SK-N-MC (cell line): ENCODE measurements at regions not wholly inside any gene's neighbourhood (a gene's known extent, or its start where the extent isn't known, plus 50 kb on each side); places are given as distances from the start of the nearest gene placed in this dataset.

Source experiments
- DNase-seq: peaks from one replicate; pipeline ENCODE4 v3.0.0-alpha.2; 2011; ENCODE audit warnings: low read depth, low spot score
- H3K27ac ChIP-seq: fragments of 200-600 bp; sonication (generic); 2 replicates; pipeline ENCODE4 v1.5.1; 2016; ENCODE audit warnings: mixed run types
- H3K36me3 ChIP-seq: fragments of 200-600 bp; sonication (generic); 2 replicates; pipeline ENCODE4 v1.6.1; 2017; ENCODE audit warnings: antibody characterized with exemption, low read length, mixed read lengths; ENCODE audit not compliant: insufficient read depth
- H3K4me3 ChIP-seq: fragments of 200-600 bp; sonication (generic); 2 replicates; pipeline ENCODE4 v1.5.1; 2016
- H3K9ac ChIP-seq: fragments of 200-600 bp; sonication (generic); 2 replicates; pipeline ENCODE4 v1.8.0; 2017; ENCODE audit warnings: mixed run types, mixed read lengths; ENCODE audit not compliant: insufficient read length
- H3K9me3 ChIP-seq: fragments of 200-600 bp; sonication (generic); 2 replicates; pipeline ENCODE4 v1.6.1; 2017; ENCODE audit warnings: low read depth, mild to moderate bottlenecking, antibody characterized with exemption, low read length, moderate library complexity, mixed read lengths
- EZH2 ChIP-seq: fragments of 200-600 bp; sonication (generic); IDR thresholded peaks from one replicate; pipeline ENCODE4 v1.6.1; 2017; ENCODE audit warnings: antibody characterized with exemption
- FOXP2 ChIP-seq: optimal IDR thresholded peaks from 2 replicates; pipeline ENCODE3; 2011; ENCODE audit warnings: mild to moderate bottlenecking, moderate library complexity; ENCODE audit not compliant: insufficient read depth; ENCODE audit errors: extremely low read length, control extremely low read depth
- POLR2AphosphoS5 ChIP-seq: IDR thresholded peaks from 2 replicates; pipeline ENCODE4 v1.6.1; 2012; ENCODE audit warnings: mild to moderate bottlenecking, low read depth, low read length, borderline replicate concordance

DNA sequence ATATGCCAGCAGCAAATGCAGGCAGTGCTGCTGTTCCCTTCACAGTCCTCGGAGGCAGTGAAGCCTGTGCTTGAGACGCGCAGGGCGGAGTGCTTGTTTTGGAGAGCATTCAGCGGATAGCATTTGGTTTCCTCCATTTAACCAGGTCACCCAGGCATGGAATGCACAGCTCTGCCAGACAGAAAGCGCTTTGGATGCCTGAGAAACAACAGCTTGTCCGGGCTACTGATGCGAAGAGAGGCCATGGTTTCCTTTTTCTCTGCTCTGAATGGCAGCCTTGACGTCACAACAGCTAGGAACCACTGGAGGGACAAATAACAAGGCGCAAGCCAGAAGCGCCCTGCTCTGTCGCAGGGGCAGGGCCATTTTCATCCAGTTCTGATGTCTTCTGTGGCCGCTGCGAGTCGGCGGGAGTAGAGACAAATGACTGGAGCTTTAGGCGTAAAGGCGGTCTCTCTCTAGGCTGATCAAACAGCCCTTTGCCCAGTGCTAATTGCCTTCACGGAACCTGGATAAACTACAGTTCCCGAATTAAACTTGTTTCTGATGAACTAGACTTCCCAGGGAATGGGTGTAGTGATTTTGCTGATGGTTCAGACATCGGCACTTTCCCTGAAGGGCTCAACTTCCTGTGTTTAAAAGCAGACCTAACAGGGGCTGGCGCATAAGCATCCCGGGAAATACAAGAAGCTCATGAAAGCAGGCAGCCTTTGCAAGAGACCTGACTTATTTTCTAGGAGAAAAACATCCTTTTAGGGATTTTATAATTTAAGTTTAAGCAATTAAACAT lies 187.6 kb upstream of the KLF14 start:
- Histone ChIP-seq H3K27ac (peak overlapping the region; percentile 67), H3K9ac (no peak overlapping the region), H3K36me3 (peaks cover 18% of the 10 kb centered on the region), H3K4me3 (peak overlapping the region; percentile 21; the same call in 1 of the 2 replicates), H3K9me3 (no peaks in the 10 kb centered on the region)
- TF ChIP-seq POLR2AphosphoS5 (no peak), EZH2 (no peak), FOXP2 (no peak)
- DNase-seq = no peak

DNA sequence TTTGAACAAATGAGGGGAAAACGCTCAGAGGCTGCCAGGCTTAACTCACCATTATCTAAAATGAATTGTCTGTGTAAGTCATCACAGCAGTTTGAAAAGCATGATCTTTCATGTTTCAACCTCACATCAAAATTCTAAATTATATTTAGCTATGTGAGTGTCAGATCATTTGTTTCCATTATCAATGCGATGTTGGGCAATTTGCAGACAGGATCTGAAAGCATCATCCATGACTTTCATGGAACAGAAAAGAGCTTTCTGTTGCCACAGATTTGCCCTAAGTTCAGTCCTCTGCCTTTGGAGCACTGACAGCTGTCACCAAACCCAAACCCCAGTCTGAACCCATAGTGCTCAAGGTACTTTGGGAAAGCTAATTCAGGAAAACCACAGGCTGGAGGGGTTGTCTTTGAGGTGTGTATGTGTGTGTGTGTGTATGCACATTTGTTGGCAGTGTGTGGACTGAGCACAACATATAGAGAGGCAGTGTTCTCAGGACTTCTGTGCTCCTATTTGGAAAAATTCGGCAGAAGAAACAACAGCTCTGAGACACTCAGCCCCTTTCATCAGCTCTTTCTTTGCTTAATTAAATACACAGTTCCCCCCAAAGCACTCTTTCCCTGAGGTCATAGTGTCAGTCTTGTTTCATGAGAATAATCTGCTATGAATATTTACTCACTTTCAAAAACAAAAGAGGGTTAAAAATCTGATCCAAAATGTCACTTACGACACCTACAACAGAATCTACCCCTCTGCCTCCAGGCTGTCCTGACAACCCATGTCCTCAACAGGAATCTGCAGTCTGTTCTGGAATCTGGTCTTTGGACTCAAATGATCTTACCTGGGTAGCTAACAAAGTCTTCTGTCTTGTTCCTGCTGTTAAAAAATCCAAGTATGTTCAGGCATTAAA lies 188.5 kb upstream of the KLF14 start:
- Histone ChIP-seq H3K4me3 (peak overlapping the region; percentile 21), H3K9ac (peak overlapping the region; percentile 48), H3K36me3 (peaks cover 22% of the 10 kb centered on the region), H3K9me3 (no peaks in the 10 kb centered on the region), H3K27ac (peak overlapping the region; percentile 67)
- DNase-seq = no peak
- TF ChIP-seq POLR2AphosphoS5 (no peak), EZH2 (no peak), FOXP2 (no peak)

DNA sequence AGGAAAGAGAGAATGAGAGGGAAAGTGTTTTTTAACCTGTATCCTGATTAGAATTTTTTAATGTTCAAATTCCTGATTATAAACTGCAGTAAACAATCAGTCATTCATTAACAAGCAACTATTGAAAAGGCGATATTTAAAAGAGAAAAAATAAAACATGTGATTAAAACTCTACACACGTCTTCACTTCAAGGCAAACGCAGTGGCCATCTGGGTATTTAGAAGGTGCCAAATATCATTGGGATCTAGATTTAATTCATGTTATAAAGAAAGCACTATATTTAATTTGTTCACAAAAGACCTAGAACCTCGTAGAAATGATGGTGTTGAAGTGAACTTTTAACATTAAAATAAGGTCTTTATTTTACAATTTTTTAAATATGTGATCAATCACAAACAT lies 189.4 kb upstream of the KLF14 start:
- Histone ChIP-seq H3K36me3 (peaks cover 28% of the 10 kb centered on the region), H3K9ac (peak overlapping the region; percentile 48), H3K9me3 (no peaks in the 10 kb centered on the region), H3K27ac (peak overlapping the region; percentile 67; the same call in 1 of the 2 replicates), H3K4me3 (0 out of 2 replicates have a peak overlapping the region, but pooled peaks have one; percentile 7)
- DNase-seq = no peak
- no peak for TF ChIP-seq EZH2

DNA sequence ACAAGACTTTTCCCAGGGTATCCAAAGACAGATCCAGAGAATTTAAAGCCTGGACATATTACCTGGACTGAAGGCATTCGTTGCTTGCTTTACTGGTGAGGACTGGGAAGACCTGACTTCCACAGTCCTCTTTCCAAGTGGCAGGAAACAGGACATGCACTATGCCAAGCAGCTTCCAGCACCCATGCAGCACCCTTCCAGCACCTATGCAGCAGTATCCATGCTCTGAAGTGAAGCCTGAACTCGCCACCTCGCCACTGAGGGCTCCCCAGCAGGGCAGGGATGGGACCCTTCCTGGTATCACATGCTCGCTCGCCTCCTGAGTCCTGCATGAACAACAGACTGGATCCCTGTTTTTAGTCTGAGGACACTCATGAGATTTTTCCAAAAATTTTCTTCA lies 189.9 kb upstream of the KLF14 start:
- TF ChIP-seq EZH2 (no peak), POLR2AphosphoS5 (0 out of 2 replicates have a peak, but pooled peaks have one; percentile 10), FOXP2 (no peak)
- no peak for DNase-seq
- Histone ChIP-seq H3K36me3 (peaks cover 27% of the 10 kb centered on the region), H3K9me3 (no peaks in the 10 kb centered on the region), H3K27ac (peak overlapping the region; percentile 67; the same call in 1 of the 2 replicates), H3K9ac (no peak overlapping the region), H3K4me3 (no peak overlapping the region)

DNA sequence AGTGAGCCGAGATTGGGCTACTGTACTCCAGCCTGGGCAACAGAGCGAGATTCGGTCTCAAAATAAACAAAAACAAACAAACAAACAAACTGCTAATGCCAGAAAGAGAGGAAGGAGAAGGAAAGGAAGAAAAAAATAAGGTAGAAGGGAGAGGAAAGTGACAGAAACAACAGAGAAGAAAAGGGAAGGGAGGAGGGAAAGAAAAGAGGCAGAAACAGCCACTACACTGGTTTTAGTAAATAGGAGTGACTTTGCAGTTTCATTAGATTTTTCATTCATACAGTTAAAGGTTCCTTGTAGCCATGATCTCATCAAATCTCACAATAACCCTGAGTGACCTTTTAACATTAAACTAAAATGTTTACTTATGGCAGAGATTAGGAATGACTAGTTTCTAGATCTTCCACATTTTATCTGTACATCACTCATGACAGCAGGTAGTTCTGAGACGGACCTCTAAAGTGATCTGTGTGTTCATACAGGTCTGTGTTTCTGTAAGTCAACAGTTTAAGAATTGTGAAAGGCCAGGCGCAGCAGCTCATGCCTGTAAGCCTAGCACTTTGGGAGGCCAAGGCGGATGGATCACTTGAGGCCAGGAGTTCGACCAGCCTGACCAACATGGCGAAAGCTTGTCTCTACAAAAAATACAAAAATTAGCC lies 191.3 kb upstream of the KLF14 start:
- Histone ChIP-seq H3K4me3 (no peak overlapping the region), H3K36me3 (peaks cover 30% of the 10 kb centered on the region), H3K9me3 (no peaks in the 10 kb centered on the region), H3K9ac (no peak overlapping the region), H3K27ac (peak overlapping the region; percentile 74)
- no peak for DNase-seq
- no peak for TF ChIP-seq POLR2AphosphoS5
- no peak for TF ChIP-seq FOXP2
- TF ChIP-seq EZH2 = no peak

DNA sequence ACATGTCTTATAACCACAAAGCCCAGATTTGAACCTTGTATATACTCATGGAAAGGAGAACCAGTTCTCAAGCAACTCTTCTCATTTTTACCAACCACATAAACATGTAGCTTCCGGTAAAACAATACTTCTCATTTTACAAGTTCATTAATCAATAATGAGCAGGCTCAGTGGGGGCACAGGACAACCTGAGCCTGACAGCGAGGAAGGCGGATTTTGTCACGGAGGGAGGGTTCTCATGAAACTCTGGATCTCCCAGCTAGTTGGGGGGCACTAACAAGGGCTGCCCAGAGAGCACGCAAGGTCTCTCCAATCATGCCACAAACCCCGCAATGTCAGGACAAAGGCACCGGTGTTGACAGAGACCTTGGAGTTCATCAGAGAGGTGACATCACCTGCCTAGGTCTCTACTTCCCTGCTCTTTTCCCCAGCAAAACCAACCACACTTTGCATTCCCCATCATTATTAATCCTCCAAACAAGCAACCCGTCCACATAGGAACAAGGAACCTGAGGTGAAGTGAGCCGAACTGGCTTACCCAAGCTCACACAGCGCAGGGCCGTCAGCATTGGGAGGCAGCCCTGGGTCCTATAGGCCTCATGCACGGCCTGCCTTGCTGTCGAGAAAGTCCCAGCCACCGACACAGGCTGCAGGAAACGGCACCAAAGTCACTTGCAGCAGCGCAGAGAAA lies 192.1 kb upstream of the KLF14 start:
- no peak overlapping the region for H3K4me3 ChIP-seq
- no peak for DNase-seq
- H3K9me3 ChIP-seq = no peaks in the 10 kb centered on the region
- peak overlapping the region; percentile 74; the same call in 1 of the 2 replicates for H3K27ac ChIP-seq
- no peak for TF ChIP-seq POLR2AphosphoS5
- no peak for TF ChIP-seq FOXP2
- no peak for TF ChIP-seq EZH2
- no peak overlapping the region for H3K9ac ChIP-seq
- peaks cover 26% of the 10 kb centered on the region for H3K36me3 ChIP-seq

DNA sequence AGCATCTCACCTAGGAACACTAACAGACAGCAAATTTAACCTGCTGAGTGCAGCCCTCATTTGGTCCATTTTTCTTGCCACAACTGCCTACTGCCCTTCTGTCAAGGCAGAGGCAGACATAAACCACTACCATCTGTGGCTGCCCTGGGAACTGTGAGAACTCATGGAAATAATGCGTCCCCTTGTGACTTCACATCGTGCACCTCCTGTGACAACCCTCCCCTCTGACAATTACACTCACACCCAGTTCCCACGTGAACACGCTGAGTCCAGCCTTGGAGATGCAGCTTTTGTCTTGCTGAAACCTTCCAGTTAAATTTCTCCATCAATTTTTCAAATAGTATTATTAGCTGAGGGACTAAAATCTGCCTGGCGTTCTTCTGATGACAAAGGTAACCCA lies 193.1 kb upstream of the KLF14 start:
- no peak overlapping the region for H3K27ac ChIP-seq
- no peak for DNase-seq
- H3K4me3 ChIP-seq = no peak overlapping the region
- no peaks in the 10 kb centered on the region for H3K9me3 ChIP-seq
- TF ChIP-seq EZH2 = no peak
- no peak for TF ChIP-seq FOXP2
- TF ChIP-seq POLR2AphosphoS5 = no peak
- H3K9ac ChIP-seq = no peak overlapping the region
- H3K36me3 ChIP-seq = peaks cover 20% of the 10 kb centered on the region
